ENCODE measurements at regions not wholly inside any gene's neighbourhood (a gene's known extent, or its start where the extent isn't known, plus 50 kb on each side); places are given as distances from the start of the nearest gene placed in this dataset.
"Not testable (repeated sequence)": the region's sequence is repeated elsewhere in the genome, so short reads cannot be mapped to it uniquely, and the experiment has no call there.

- DNase-seq (ENCODE audit: low read depth, low spot score), result peak; percentile 85
These were observed 92.5 kb upstream of the RUNX3 start for GRCh38 chr1:25022361-25023189.

- no peak for DNase-seq (ENCODE audit: low read depth, low spot score)
These were observed 91.6 kb upstream of the RUNX3 start for GRCh38 chr1:25021591-25022215.

GRCh38 chr1:25020851-25021590 lies 90.9 kb upstream of the RUNX3 start:
- DNase-seq (ENCODE audit: low read depth, low spot score), result no peak

GRCh38 chr1:25020173-25020845 lies 90.2 kb upstream of the RUNX3 start:
- DNase-seq (ENCODE audit: low read depth, low spot score), result no peak

GRCh38 chr1:25019337-25020172 lies 89.5 kb upstream of the RUNX3 start:
- DNase-seq (ENCODE audit: low read depth, low spot score), result no peak

GRCh38 chr1:25018943-25019336 lies 88.9 kb upstream of the RUNX3 start:
- no peak for DNase-seq (ENCODE audit: low read depth, low spot score)

GRCh38 chr1:25018110-25018735 lies 88.1 kb upstream of the RUNX3 start:
- DNase-seq (ENCODE audit: low read depth, low spot score), result no peak

- DNase-seq (ENCODE audit: low read depth, low spot score), result no peak
These were observed 87.5 kb upstream of the RUNX3 start for GRCh38 chr1:25017436-25018109.

GRCh38 chr1:25012966-25013962 lies 83.2 kb upstream of the RUNX3 start:
- DNase-seq (ENCODE audit: low read depth, low spot score), result no peak

GRCh38 chr1:25011943-25012638 lies 82.0 kb upstream of the RUNX3 start:
- no peak for DNase-seq (ENCODE audit: low read depth, low spot score)

GRCh38 chr1:25011275-25011674 lies 81.2 kb upstream of the RUNX3 start:
- no peak for DNase-seq (ENCODE audit: low read depth, low spot score)

- DNase-seq (ENCODE audit: low read depth, low spot score), result no peak
These were observed 79.7 kb upstream of the RUNX3 start for GRCh38 chr1:25009671-25010262.

GRCh38 chr1:25008192-25008485 lies 78.1 kb upstream of the RUNX3 start:
- no peak for DNase-seq (ENCODE audit: low read depth, low spot score)

GRCh38 chr1:25007390-25008191 lies 77.5 kb upstream of the RUNX3 start:
- DNase-seq (ENCODE audit: low read depth, low spot score), result not testable (repeated sequence)

GRCh38 chr1:25006770-25007169 lies 76.7 kb upstream of the RUNX3 start:
- DNase-seq (ENCODE audit: low read depth, low spot score), result no peak

GRCh38 chr1:25004355-25004754 lies 74.3 kb upstream of the RUNX3 start:
- DNase-seq (ENCODE audit: low read depth, low spot score), result no peak
